ENCODE measurements at regions not wholly inside any gene's neighbourhood (a gene's known extent, or its start where the extent isn't known, plus 50 kb on each side); places are given as distances from the start of the nearest gene placed in this dataset.

- ChIA-PET POLR2A (ENCODE audit: low non-redundant PET) (no interaction called here), CTCF (no interaction called here)
- no peak overlapping the region for H3K4me3 ChIP-seq (ENCODE audit: low read depth, low read length, poor library complexity, severe bottlenecking)
- peak; percentile 0 for DNase-seq (ENCODE audit: low spot score)
- intact Hi-C loops (cut with micrococcal nuclease; ENCODE audit: unreplicated experiment) = no loop called here
- H3K9me3 ChIP-seq (ENCODE audit: low read depth, low read length, poor library complexity, severe bottlenecking) = no peaks in the 10 kb centered on the region
- no TSS peak for BruUV-seq (replicated peaks)
- H3K27me3 ChIP-seq (replicated peaks; ENCODE audit: insufficient read depth, low read depth, low read length, poor library complexity) = no peaks in the 10 kb centered on the region
- H3K4me1 ChIP-seq (ENCODE audit: insufficient read depth, low read length, poor library complexity, severe bottlenecking) = no peaks in the 10 kb centered on the region
- no peak for TF ChIP-seq EZH2 (IDR thresholded peaks at IDR 0.05; ENCODE audit: borderline replicate concordance, low read depth, low read length, poor library complexity, severe bottlenecking)
- no peak for TF ChIP-seq CTCF (conservative IDR thresholded peaks at IDR 0.05; ENCODE audit: low read depth, low read length)
- no peaks in the 10 kb centered on the region for H3K36me3 ChIP-seq (ENCODE audit: insufficient read depth, low read length, poor library complexity, severe bottlenecking)
- H3K27ac ChIP-seq (ENCODE audit: low read depth, low read length, poor library complexity, severe bottlenecking) = no peak overlapping the region
These were observed 250.9 kb downstream of the PTH2R start for GRCh38 chr2:208657468-208657867.

- TF ChIP-seq CTCF (conservative IDR thresholded peaks at IDR 0.05; ENCODE audit: low read depth, low read length) (no peak), EZH2 (IDR thresholded peaks at IDR 0.05; ENCODE audit: borderline replicate concordance, low read depth, low read length, poor library complexity, severe bottlenecking) (no peak)
- POLR2A ChIA-PET (ENCODE audit: low non-redundant PET) = no interaction called here
- no TSS peak for BruUV-seq (replicated peaks)
- no peak for DNase-seq (ENCODE audit: low spot score)
- no peaks in the 10 kb centered on the region for H3K27me3 ChIP-seq (replicated peaks; ENCODE audit: insufficient read depth, low read depth, low read length, poor library complexity)
- no peak overlapping the region for H3K27ac ChIP-seq (ENCODE audit: low read depth, low read length, poor library complexity, severe bottlenecking)
- H3K4me1 ChIP-seq (ENCODE audit: insufficient read depth, low read length, poor library complexity, severe bottlenecking) = no peaks in the 10 kb centered on the region
- CTCF ChIA-PET = no interaction called here
- intact Hi-C loops (cut with micrococcal nuclease; ENCODE audit: unreplicated experiment) = no loop called here
- H3K36me3 ChIP-seq (ENCODE audit: insufficient read depth, low read length, poor library complexity, severe bottlenecking) = no peaks in the 10 kb centered on the region
- H3K9me3 ChIP-seq (ENCODE audit: low read depth, low read length, poor library complexity, severe bottlenecking) = no peaks in the 10 kb centered on the region
- H3K4me3 ChIP-seq (ENCODE audit: low read depth, low read length, poor library complexity, severe bottlenecking) = no peak overlapping the region
These were observed 262.8 kb downstream of the PTH2R start for GRCh38 chr2:208669394-208669793.

- BruUV-seq (replicated peaks) = no TSS peak
- intact Hi-C loops (cut with micrococcal nuclease; ENCODE audit: unreplicated experiment) = no loop called here
- no peak overlapping the region for H3K27ac ChIP-seq (ENCODE audit: low read depth, low read length, poor library complexity, severe bottlenecking)
- no peaks in the 10 kb centered on the region for H3K4me1 ChIP-seq (ENCODE audit: insufficient read depth, low read length, poor library complexity, severe bottlenecking)
- H3K36me3 ChIP-seq (ENCODE audit: insufficient read depth, low read length, poor library complexity, severe bottlenecking) = no peaks in the 10 kb centered on the region
- POLR2A ChIA-PET (ENCODE audit: low non-redundant PET) = no interaction called here
- no peak for DNase-seq (ENCODE audit: low spot score)
- CTCF ChIA-PET = no interaction called here
- no peaks in the 10 kb centered on the region for H3K9me3 ChIP-seq (ENCODE audit: low read depth, low read length, poor library complexity, severe bottlenecking)
- TF ChIP-seq EZH2 (IDR thresholded peaks at IDR 0.05; ENCODE audit: borderline replicate concordance, low read depth, low read length, poor library complexity, severe bottlenecking) (no peak), CTCF (conservative IDR thresholded peaks at IDR 0.05; ENCODE audit: low read depth, low read length) (no peak)
- H3K4me3 ChIP-seq (ENCODE audit: low read depth, low read length, poor library complexity, severe bottlenecking) = no peak overlapping the region
- no peaks in the 10 kb centered on the region for H3K27me3 ChIP-seq (replicated peaks; ENCODE audit: insufficient read depth, low read depth, low read length, poor library complexity)
These were observed 264.7 kb downstream of the PTH2R start for GRCh38 chr2:208671284-208671683.

Measured in A673 (cell line).